GM21447 (cell line): ENCODE measurements at regions not wholly inside any gene's neighbourhood (a gene's known extent, or its start where the extent isn't known, plus 50 kb on each side); places are given as distances from the start of the nearest gene placed in this dataset.

Experiments used
- ATAC-seq: cut with Tn5 transposase; IDR thresholded peaks from one replicate; pipeline ENCODE4 v1.9.1; 2021; ENCODE audit not compliant: unreplicated experiment

- no peak for ATAC-seq
Observed at GRCh38 chr16:73505577-73505976, 457.6 kb upstream of the ZFHX3 start.

- ATAC-seq = no peak
Observed at GRCh38 chr16:73504591-73505575, 457.0 kb upstream of the ZFHX3 start.

- no peak for ATAC-seq
Observed at GRCh38 chr16:73503093-73503492, 455.2 kb upstream of the ZFHX3 start.

DNA sequence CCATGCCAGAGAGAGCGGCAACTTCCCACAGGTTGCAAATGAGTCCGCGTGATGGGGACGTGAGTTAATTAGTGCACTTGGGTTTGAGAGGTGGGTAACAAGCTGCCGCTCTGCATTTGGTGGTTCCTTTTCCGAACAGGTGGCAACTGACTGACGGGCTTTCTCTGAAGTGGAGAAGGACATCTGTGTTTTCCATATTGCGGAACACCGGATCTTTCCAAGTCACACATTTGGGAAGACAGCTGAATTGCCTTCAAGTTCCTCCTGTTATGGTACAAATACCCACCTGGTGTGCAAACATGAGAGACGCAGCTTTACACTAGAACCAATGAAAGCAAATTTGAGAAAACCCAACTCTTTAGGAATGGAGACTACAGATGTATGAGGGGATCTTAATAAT, 451.3 kb upstream of the ZFHX3 start:
- no peak for ATAC-seq

GRCh38 chr16:73485880-73486279, 438.0 kb upstream of the ZFHX3 start:
- no peak for ATAC-seq

DNA sequence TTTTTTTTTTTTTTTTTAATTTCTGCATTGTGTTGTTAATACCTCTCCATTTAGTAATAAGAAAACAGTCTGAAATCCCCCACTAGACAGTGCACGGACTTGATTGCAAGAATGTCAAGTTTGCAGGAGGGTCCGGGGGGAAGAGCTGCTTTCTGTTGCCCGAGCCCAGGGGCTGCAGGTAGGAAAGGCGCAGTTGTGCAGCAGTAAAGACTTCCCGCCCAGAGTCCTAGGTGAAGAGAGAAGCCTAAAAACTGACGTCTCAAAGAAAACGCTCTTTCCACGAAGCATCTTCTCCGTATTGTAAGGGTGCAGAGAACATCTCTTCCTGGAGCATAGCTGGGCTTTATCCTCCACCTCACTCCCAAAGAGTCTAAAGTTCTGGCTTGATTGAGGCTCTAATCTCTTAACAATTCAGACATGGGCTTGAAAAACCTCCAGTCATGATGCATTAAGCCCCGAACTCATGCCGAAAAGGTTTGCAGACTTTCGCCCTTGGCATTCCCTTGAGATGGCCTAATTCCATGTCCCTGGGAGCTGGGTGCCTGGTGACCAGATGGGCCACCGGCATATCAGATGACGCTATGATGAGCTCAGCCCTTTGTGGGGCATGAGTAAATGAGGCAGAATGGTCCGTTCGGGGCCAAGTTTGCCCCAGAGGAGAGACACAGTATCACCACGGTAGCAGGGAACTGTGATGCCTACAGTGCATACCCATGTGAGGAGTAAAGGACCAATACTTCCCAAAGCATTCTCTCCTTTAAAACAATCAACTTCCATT, 436.2 kb upstream of the ZFHX3 start:
- ATAC-seq = no peak

DNA sequence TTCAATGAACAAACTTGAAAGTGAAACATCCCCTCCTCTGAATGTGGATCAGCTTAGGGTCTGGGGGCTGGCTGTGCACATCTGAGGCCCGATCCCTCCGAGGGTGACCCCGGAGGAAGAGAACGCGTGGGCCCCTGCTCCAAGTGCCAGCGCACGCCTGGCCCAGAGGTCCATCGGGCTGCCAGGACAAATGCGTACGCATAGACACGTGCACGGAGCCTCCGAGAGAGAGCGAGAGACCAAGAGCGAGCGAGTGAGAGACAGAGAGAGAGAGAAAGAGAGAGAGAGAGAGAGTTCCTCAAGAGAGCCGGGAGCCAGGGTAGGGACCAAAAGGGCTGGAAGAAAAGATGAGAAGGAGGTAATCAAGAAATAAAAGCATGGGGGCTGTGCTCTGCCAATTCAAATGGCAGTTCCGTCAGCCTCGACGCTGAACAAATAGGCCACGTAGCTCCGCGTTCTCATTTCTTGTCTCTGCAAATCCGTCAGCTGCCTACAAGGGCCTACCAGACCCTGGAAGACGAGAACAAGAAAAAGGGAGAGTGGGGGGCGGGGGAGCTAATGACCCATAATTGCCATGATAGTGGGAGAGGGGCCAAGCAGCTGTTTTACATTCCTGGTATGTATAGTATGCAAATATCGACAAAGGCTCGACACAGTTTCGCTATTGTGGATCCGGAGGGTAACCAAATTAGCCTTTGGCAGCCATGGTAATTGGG, 435.3 kb upstream of the ZFHX3 start:
- ATAC-seq = no peak

DNA sequence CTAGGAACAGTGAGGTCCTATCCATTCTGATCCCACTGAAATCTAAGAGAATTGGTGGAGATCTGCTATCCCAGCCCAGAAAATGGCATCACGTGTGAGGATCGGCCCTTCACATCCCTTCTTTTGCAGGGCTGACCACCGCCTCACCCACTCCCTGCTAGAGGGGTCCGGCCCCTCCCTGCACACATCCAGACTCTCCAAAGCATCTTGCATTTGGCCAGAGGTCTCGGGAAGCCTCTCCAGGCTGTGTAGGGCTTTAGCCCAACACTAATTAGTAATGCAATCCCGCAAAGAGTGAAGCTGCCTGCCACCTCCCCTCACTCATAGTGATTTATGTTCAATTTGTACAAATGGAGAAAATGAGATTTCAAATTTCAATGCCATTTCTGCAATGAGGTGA, 434.4 kb upstream of the ZFHX3 start:
- no peak for ATAC-seq

- ATAC-seq = no peak
Observed at GRCh38 chr16:73480381-73480780, 432.5 kb upstream of the ZFHX3 start.

GRCh38 chr16:73473713-73474112, 425.8 kb upstream of the ZFHX3 start:
- no peak for ATAC-seq

DNA sequence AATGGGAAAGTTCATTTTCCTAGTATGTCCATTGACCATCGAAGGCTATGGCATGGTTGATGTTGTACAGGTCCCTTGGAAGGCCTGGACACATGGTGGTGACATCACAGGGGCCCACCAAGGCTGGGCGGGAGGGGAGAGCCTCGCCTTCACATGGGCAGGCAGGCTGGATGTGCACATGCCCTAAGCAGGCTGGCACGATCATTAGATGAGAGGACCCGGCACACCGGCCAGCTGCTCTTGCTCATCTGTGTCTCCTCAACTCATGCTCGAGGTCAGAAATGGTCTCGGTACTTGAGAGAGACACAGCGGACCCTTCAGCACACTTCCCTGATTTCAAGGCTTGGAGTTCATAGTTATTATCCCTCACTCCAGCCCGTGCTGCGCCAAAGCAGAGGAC, 416.9 kb upstream of the ZFHX3 start:
- no peak for ATAC-seq

- ATAC-seq = no peak
Observed at GRCh38 chr16:73459586-73459985, 411.7 kb upstream of the ZFHX3 start.

DNA sequence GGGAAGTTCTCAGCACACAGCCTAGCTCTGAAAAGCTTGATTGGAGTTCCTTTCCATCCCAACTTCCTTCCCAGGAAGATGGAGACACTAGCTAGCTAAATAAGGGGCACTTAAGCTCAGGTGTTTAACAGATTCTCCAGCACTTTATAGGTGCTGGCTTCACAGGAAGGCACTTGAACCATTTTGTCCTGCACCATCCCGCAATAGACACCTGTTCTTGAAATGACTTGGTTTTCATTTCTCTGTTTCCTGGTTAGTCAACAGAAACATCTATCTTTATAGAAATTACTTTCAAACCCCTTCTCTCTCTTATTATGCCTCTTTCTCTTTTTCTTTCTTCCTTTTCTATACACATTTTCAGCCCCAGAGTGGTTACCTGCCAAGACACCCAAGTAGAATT, 409.9 kb upstream of the ZFHX3 start:
- no peak for ATAC-seq

DNA sequence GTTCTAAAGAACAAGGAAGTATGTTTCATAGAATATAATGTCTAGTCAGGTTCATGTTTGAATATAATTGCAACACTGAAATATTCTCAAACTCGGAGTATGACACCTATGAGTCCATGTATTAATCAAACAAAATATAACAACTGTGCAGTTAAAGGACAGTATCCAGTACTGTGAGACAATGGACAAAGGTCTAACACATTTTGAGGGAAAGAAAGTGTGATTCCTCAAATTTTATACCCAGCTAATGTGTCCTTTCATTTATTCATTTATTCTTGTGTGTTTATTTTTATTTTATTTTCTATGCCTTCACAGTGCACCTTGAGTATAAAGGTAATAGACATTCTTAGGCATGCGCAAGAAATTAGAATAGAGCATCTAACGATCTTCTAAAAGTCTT, 401.0 kb upstream of the ZFHX3 start:
- ATAC-seq = no peak

GRCh38 chr16:73447846-73448245, 399.9 kb upstream of the ZFHX3 start:
- ATAC-seq = no peak

- ATAC-seq = no peak
Observed at GRCh38 chr16:73434621-73435020, 386.7 kb upstream of the ZFHX3 start.

DNA sequence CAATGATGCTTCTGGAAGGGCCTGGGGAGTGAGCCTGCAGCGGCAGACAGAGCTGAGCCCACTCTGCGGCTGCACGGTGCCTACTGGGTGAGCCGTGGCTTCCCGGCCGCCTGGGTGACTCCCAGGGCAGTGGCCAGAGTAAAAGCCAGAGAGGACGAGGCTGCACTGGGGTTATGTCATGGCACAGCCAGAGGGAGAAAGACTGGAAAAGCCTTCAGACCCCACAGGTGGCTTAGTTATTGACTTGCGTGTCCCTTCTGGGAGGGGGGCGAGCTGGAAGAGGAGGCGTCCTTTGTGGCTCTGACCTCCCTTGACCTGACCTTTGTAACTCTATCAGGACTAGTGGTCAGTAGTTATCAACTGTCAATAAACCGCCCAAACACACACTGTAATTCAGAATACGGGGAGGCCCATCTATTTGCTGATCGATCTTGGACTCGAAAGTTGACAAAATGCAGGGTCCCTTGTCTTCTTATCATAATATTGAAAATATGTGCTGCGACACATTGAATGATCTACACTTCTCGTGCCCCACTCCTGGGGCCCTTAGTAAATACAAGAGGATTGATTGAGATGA, 385.9 kb upstream of the ZFHX3 start:
- ATAC-seq = no peak

GRCh38 chr16:73432850-73433730, 385.2 kb upstream of the ZFHX3 start:
- no peak for ATAC-seq

DNA sequence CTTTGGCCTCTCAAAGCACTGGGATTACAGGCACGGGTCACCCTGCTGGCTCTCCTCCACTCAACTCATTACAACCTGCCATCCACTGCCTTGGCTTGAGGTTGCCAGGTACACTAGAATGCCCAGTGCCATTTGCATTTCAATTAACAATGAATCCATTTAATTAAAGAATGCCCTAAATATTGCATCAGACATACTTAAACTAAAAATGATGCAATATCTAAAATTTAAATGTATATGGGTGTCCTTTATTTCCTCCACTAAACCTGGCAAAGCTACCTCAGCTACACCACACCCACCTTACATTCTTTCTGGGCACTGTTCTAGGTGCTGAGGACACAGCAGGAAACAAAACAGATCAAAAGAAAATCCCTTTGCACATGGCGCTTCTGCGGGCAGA, 382.2 kb upstream of the ZFHX3 start:
- no peak for ATAC-seq

DNA sequence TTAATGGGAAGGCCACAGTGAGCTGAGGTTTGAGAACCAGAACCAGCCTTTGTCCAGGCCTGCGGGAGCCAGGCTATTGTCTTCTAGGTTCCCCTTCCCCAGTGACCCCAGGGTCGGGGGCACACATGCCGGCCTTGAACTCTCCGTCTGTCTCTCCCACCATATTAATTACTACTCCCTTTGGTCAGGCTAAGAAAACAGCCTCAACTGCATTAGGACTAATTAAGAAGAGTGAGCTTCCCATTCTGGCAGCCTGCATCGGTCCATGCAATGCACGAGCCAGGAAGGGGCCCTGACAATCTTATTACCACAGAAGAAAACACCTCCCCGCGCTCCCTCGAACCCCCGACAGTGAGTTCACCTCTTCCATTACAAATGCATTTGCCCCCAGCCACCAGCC, 380.2 kb upstream of the ZFHX3 start:
- ATAC-seq = no peak
